Sigmoid colon (tissue), 6 donors: ENCODE measurements at regions not wholly inside any gene's neighbourhood (a gene's known extent, or its start where the extent isn't known, plus 50 kb on each side); places are given as distances from the start of the nearest gene placed in this dataset.

Source experiments
- DNase-seq: peaks from one replicate; pipeline ENCODE4 v3.0.0-alpha.2; 2019
- H3K27ac ChIP-seq, 4 donors: fragments of 200-600 bp; sonication (generic); one replicate each; pipeline ENCODE4 v1.5.1; 2016 to 2019; ENCODE audit warnings: mild to moderate bottlenecking in 1 of 4
- H3K27me3 ChIP-seq, 3 donors: fragments of 200-600 bp; sonication (generic); one replicate each; pipeline ENCODE4 v1.5.1; 2019; ENCODE audit warnings: mild to moderate bottlenecking in 1 of 3
- H3K36me3 ChIP-seq, 4 donors: fragments of 200-600 bp; sonication (generic); one replicate each; pipeline ENCODE4 v1.5.1; 2016 to 2019
- H3K4me1 ChIP-seq, 4 donors: fragments of 200-600 bp; sonication (generic); one replicate each; pipeline ENCODE4 v1.5.1; 2017 to 2019
- H3K4me3 ChIP-seq, 4 donors: fragments of 200-600 bp; sonication (generic); one replicate each; pipeline ENCODE4 v1.5.1; 2017 to 2019; ENCODE audit warnings: mild to moderate bottlenecking in 2 of 4, moderate library complexity in 1 of 4
- H3K9me3 ChIP-seq, 4 donors: fragments of 200-600 bp in 3 of 4; sonication (generic) in 3 of 4; one replicate each; pipeline versions ENCODE4 v1.5.1 to v1.6.1; 2013 to 2019
- EP300 ChIP-seq, 4 donors: sonication (generic); formaldehyde crosslinking; IDR thresholded peaks; one replicate each; pipeline ENCODE4 v1.6.1; 2017; ENCODE audit warnings: antibody characterized with exemption in 4 of 4
- POLR2A ChIP-seq, 2 donors: fragments of 450-650 bp; IDR thresholded peaks; one replicate each; pipeline ENCODE4 v1.6.1; 2016; ENCODE audit warnings: antibody characterized with exemption in 2 of 2, mild to moderate bottlenecking in 2 of 2, moderate library complexity in 2 of 2
- POLR2AphosphoS5 ChIP-seq, 4 donors: sonication (generic); formaldehyde crosslinking; IDR thresholded peaks; one replicate each; pipeline ENCODE4 v1.6.1; 2017; ENCODE audit warnings: antibody characterized with exemption in 4 of 4
- WGBS, 2 donors: extraction: QIAGEN DNeasy Blood & Tissue Kit; methylation state at CpG; one replicate each; pipeline ENCODE4 v1.1.7; 2013; 5-methylcytosine and 5-hydroxymethylcytosine counted together
- intact Hi-C: fragments of 100-400 bp; cut with DNase I; formaldehyde crosslinking; loops from one replicate; pipeline ENCODE4 v1.15.1; 2023
- TF ChIP-seq, protein P1 (sequence below), 4 experiments: fragments of 450-650 bp in 3 of 4; fragments of 200-600 bp in 1 of 4; IDR thresholded peaks; one replicate each; pipeline ENCODE4 v1.5.1; 2016 to 2019; ENCODE audit warnings: antibody characterized with exemption in 4 of 4, mild to moderate bottlenecking in 3 of 4, moderate library complexity in 2 of 4
- donor health status: healthy with polysubstance abuse.
- donor health status: healthy.

DNA sequence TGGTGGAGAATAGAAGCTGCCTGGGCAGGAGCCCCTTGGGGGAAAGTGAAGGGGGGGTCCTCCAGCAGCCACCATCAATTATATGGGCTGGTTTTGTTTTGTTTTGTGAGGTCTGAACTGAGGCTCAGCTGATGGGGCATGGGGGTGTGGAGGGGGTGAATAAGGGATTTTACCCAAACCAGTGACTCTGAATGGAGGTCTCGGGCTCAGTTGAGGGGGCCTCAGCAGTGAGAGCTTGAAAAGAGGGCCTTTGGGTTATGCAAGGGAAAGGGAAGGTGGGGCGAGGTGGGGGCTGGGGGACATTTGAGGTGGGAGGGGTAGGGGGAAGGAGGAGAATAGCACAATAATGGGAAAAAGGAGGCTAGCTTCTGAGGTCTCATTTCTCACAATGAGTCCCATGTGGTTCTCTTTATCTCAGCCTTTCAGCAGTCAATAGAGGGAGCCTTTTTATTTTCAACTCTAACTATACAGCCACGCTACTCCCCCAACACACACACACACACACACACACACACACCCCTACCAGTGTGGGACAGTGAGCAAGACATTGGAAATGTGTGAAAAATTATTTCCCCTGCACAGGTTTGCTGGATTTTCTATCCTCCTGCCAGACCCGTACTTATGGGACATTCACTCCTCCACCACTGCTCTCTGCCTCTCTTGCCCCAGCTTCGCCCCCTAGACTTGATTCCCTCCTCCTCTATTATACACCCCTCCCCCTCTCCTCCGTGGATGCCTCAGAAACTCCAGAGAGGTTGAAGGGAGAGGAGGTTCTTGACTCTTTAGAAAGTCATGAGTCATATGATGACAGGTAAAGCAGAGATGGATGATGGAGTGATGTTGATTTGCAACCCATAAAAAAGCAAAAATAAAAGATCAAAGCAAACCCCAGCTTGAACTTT is 96.0 kb downstream of the GTPBP8 start:
- Histone ChIP-seq H3K27me3 (no peaks in the 10 kb centered on the region), H3K4me3 (no peak overlapping the region), H3K27ac (no peak overlapping the region), H3K4me1 (peaks cover 0 to 14% (median 9%) of the 10 kb centered on the region in 4 donors), H3K36me3 (no peaks in the 10 kb centered on the region), H3K9me3 (no peaks in the 10 kb centered on the region)
- intact Hi-C loops: no loop called here
- TF ChIP-seq POLR2AphosphoS5 (IDR thresholded peaks at IDR 0.05) (no peak), POLR2A (IDR thresholded peaks at IDR 0.05) (no peak), EP300 (IDR thresholded peaks at IDR 0.05) (no peak)
- TF ChIP-seq, protein P1, sequence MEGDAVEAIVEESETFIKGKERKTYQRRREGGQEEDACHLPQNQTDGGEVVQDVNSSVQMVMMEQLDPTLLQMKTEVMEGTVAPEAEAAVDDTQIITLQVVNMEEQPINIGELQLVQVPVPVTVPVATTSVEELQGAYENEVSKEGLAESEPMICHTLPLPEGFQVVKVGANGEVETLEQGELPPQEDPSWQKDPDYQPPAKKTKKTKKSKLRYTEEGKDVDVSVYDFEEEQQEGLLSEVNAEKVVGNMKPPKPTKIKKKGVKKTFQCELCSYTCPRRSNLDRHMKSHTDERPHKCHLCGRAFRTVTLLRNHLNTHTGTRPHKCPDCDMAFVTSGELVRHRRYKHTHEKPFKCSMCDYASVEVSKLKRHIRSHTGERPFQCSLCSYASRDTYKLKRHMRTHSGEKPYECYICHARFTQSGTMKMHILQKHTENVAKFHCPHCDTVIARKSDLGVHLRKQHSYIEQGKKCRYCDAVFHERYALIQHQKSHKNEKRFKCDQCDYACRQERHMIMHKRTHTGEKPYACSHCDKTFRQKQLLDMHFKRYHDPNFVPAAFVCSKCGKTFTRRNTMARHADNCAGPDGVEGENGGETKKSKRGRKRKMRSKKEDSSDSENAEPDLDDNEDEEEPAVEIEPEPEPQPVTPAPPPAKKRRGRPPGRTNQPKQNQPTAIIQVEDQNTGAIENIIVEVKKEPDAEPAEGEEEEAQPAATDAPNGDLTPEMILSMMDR (IDR thresholded peaks at IDR 0.05): no peak
- DNase-seq: no peak
- 67 to 82% methylated on average over 6 of the region's 6 CpGs for WGBS, 2 donors

- TF ChIP-seq POLR2A (IDR thresholded peaks at IDR 0.05) (no peak), POLR2AphosphoS5 (IDR thresholded peaks at IDR 0.05) (no peak), EP300 (IDR thresholded peaks at IDR 0.05) (no peak)
- TF ChIP-seq, protein P1 (IDR thresholded peaks at IDR 0.05): no peak
- Histone ChIP-seq H3K27me3 (no peaks in the 10 kb centered on the region), H3K4me1 (peaks cover 0 to 14% (median 9%) of the 10 kb centered on the region in 4 donors), H3K27ac (no peak overlapping the region), H3K36me3 (no peaks in the 10 kb centered on the region), H3K4me3 (no peak overlapping the region), H3K9me3 (no peaks in the 10 kb centered on the region)
- DNase-seq: no peak
- WGBS, 2 donors: 90% methylated on average over 8 of the region's 8 CpGs
- intact Hi-C loops: no loop called here
These were observed 97.8 kb downstream of the GTPBP8 start for GRCh38 chr3:113088616-113089015.

GRCh38 chr3:113091417-113091816 is 100.6 kb downstream of the GTPBP8 start:
- intact Hi-C loops: no loop called here
- no peak overlapping the region for H3K4me3 ChIP-seq
- H3K27me3 ChIP-seq: no peaks in the 10 kb centered on the region
- H3K36me3 ChIP-seq: no peaks in the 10 kb centered on the region
- TF ChIP-seq EP300 (IDR thresholded peaks at IDR 0.05): no peak
- TF ChIP-seq POLR2A (IDR thresholded peaks at IDR 0.05): no peak
- TF ChIP-seq, protein P1 (IDR thresholded peaks at IDR 0.05): no peak
- TF ChIP-seq POLR2AphosphoS5 (IDR thresholded peaks at IDR 0.05): no peak
- DNase-seq: no peak
- 84 to 91% methylated on average over 1 of the region's 1 CpG for WGBS, 2 donors
- no peak overlapping the region for H3K27ac ChIP-seq
- H3K4me1 ChIP-seq: no peaks in the 10 kb centered on the region
- H3K9me3 ChIP-seq: no peaks in the 10 kb centered on the region

DNA sequence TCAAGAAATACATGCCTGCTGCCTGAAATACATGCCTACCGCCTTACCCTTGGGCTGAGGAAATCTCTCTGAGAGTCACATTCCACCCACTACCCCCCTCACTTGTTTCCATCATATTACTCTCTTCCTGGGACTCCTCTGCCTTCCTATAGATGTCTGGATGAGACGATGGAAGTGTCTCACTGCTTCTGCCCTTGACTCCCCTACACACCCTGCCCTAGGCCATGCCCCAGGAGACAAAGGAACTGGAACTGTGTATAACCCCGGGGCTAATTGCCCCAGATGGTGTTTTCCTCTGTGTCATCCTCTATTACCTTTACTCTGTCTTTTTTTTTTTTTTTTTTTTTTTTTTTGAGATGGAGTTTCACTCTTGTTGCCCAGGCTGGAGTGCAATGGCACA is 102.0 kb downstream of the GTPBP8 start:
- H3K36me3 ChIP-seq: no peaks in the 10 kb centered on the region
- TF ChIP-seq POLR2A (IDR thresholded peaks at IDR 0.05) (no peak), EP300 (IDR thresholded peaks at IDR 0.05) (no peak)
- peaks cover 0 to under 1% (median 0%) of the 10 kb centered on the region in 4 donors for H3K4me1 ChIP-seq
- H3K27me3 ChIP-seq: no peaks in the 10 kb centered on the region
- WGBS, 2 donors: 73 to 87% methylated on average over 3 of the region's 3 CpGs
- no peaks in the 10 kb centered on the region for H3K9me3 ChIP-seq
- intact Hi-C loops: no loop called here
- no peak overlapping the region for H3K4me3 ChIP-seq
- no peak for DNase-seq
- H3K27ac ChIP-seq: no peak overlapping the region

DNA sequence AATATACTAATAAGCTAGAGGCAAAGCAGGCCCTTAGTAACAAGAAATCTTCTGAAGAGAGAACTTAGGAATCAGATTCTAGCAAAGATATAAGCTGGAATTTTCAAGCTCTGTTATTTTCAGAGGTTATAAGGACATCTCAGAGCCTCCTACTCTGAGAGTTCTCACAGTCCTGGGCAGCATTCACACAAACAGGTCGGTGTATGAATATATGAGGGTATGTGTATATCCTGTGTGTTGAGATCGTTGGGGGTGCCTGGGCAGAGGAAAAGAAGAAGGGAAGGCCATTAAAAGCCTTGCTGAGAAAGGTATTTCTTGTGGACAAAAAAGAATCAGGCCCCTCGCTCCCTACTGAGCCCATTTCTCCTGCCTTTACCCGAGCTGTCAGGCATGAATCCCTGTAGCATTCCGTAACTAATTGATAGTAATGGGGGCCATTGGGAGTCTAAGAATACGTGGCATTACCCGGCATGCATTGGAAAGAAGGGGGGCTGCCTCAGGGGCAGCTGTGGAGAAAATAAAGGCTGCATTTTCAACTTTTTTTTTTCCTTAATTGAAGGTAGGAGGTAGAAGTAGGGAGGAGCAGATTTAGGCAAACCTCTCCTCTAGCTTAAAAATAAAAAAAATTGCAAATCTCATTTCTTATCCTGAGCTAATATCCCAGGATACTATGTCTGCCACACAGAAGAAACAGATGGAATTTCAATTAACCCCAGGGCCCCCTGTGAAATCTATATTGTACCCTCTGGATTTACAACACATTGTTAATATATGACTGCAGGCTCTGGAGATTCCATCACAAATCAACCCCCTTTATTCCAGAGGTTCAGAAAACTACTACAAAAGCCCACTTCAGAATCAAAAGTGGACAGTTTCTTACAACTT is 103.8 kb downstream of the GTPBP8 start:
- Histone ChIP-seq H3K36me3 (no peaks in the 10 kb centered on the region), H3K27me3 (no peaks in the 10 kb centered on the region), H3K4me3 (no peak overlapping the region), H3K9me3 (peaks cover 0 to 2% (median 0%) of the 10 kb centered on the region in 4 donors), H3K4me1 (peaks cover 0 to 3% (median 0%) of the 10 kb centered on the region in 4 donors), H3K27ac (no peak overlapping the region)
- WGBS, 2 donors: 88 to 96% methylated on average over 7 of the region's 7 CpGs
- TF ChIP-seq EP300 (IDR thresholded peaks at IDR 0.05) (no peak), POLR2A (IDR thresholded peaks at IDR 0.05) (no peak), POLR2AphosphoS5 (IDR thresholded peaks at IDR 0.05) (no peak)
- TF ChIP-seq, protein P1 (IDR thresholded peaks at IDR 0.05): no peak
- no peak for DNase-seq
- intact Hi-C loops: no loop called here
